K562 (cell line): ENCODE measurements at regions not wholly inside any gene's neighbourhood (a gene's known extent, or its start where the extent isn't known, plus 50 kb on each side); places are given as distances from the start of the nearest gene placed in this dataset.

ENCODE experiments used
- BHLHE40 ChIP-seq: IDR thresholded peaks from 2 replicates; pipeline ENCODE4 v1.6.1; 2011; ENCODE audit warnings: low read length, improper control_type of control experiment
- BRD9 ChIP-seq: fragments of 450-650 bp; IDR thresholded peaks from 2 replicates; pipeline ENCODE4 v1.6.1; 2018; ENCODE audit warnings: low read depth; ENCODE audit not compliant: partially characterized antibody
- CEBPB ChIP-seq: fragments of 450-650 bp; IDR thresholded peaks from 2 replicates; pipeline ENCODE4 v1.6.1; 2016; ENCODE audit warnings: missing genetic modification characterization, missing compliant biosample characterization
- CTCF ChIP-seq, 3 experiments: IDR thresholded peaks in 2 of 3; conservative IDR thresholded peaks in 1 of 3; 2 replicates each; pipeline ENCODE4 v1.5.1; 2011 to 2012; ENCODE audit warnings: low read length in 3 of 3, mild to moderate bottlenecking in 3 of 3, control low read depth in 2 of 3, improper control_type of control experiment in 1 of 3, inconsistent platforms in 1 of 3, low read depth in 1 of 3, mixed read lengths in 1 of 3, moderate library complexity in 1 of 3; ENCODE audit not compliant: insufficient read depth in 2 of 3
- ELF1 ChIP-seq: fragments of 200-800 bp; sonication (Bioruptor generic); IDR thresholded peaks from 2 replicates; pipeline ENCODE4 v1.6.1; 2016; ENCODE audit warnings: missing genetic modification characterization, missing compliant biosample characterization
- ESRRA ChIP-seq: fragments of 450-650 bp; IDR thresholded peaks from 2 replicates; pipeline ENCODE4 v1.6.1; 2014; ENCODE audit warnings: low read depth, mild to moderate bottlenecking, moderate library complexity, borderline replicate concordance
- HMGXB4 ChIP-seq: sonication (generic); formaldehyde crosslinking; IDR thresholded peaks from 2 replicates; pipeline ENCODE4 v1.8.1; 2023; ENCODE audit warnings: mild to moderate bottlenecking, missing genetic modification reagents
- SIN3B ChIP-seq: fragments of 450-650 bp; IDR thresholded peaks from 2 replicates; pipeline ENCODE4 v1.6.1; 2017; ENCODE audit warnings: low read depth, mild to moderate bottlenecking, moderate library complexity
- USF2 ChIP-seq: sonication (generic); formaldehyde crosslinking; IDR thresholded peaks from 2 replicates; pipeline ENCODE4 v1.5.0; 2020; ENCODE audit warnings: missing genetic modification reagents
- ZNF24 ChIP-seq: fragments of 450-650 bp; IDR thresholded peaks from 2 replicates; pipeline ENCODE4 v1.6.1; 2016

GRCh38 chr2:204491528-204491927, 53.7 kb upstream of the PARD3B start:
- TF ChIP-seq ESRRA (no peak), HMGXB4 (CRISPR knock-in tag) (no peak), BHLHE40 (no peak), ZNF24 (no peak), BRD9 (no peak), USF2 (no peak), CEBPB (no peak), CTCF (IDR thresholded peaks at IDR 0.05 in 2 of 3, conservative IDR thresholded peaks at IDR 0.05 in 1 of 3; ENCODE audit: insufficient read depth in 2 of 3, low read depth in 1 of 3, low read length in 3 of 3) (no peak), SIN3B (no peak), ELF1 (tag) (no peak)
